HG03280 (cell line): ENCODE measurements at regions not wholly inside any gene's neighbourhood (a gene's known extent, or its start where the extent isn't known, plus 50 kb on each side); places are given as distances from the start of the nearest gene placed in this dataset.
"Not testable (repeated sequence)": the region's sequence is repeated elsewhere in the genome, so short reads cannot be mapped to it uniquely, and the experiment has no call there.

Experiments used
- ATAC-seq: cut with Tn5 transposase; IDR thresholded peaks from one replicate; pipeline ENCODE4 v1.9.1; 2021; ENCODE audit warnings: mild to moderate bottlenecking, moderate library complexity; ENCODE audit not compliant: unreplicated experiment

DNA sequence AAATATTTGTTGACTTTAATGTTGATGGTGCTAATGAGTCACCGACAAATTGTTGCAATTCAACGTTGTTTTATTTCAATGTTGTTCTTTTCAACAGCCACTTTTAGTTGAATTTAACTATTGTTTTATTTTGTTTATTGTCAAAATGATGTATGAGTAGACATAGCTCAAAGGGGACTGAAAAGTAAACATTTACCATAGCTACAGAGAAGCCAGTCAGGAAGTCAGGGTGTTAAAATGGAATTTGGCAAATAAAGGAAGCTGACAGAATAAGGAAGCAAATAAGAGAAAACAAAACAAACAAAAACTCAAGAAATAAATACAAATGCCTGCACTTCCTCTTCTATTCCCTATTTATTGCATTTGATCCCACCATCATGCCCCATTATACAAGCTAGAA, 648.4 kb upstream of the HTR2C start:
- no peak for ATAC-seq

DNA sequence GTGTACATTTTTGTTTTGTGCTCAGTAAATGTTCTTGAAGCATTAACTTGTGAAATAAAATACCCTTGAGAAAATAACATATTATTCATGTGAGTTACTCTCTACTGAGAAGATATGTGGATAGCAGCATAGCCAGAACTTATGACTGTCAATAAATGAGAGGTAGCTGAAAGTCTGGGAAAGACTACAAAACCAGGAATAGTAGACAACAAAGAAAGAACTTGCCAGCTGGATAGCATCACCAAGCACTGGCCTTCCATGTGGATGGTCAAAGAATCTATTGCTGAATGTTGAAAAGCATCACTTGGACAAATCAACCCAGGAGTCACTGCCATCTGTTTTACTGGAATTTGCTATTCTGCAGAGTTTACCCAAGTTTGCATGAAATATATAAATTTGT, 650.0 kb upstream of the HTR2C start:
- no peak for ATAC-seq

DNA sequence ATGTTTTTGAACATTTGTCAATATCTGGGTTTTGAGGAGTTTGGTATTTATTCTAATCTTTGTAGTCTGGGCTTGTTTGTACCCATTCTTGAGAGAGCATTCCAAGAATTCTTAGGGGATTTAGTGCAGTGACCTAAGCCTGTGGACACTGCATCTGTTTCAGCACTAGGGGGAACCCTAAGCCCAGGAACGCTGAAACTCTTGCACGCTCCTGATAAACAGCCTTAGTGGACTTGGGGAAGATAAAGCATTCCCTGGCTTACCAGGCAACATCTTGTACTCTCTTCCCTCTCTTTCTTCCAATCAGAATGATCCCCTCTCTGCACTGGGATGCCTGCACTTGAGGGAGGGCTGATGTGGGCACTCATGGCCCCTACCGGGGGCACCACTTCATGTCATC, 654.9 kb upstream of the HTR2C start:
- no peak for ATAC-seq

DNA sequence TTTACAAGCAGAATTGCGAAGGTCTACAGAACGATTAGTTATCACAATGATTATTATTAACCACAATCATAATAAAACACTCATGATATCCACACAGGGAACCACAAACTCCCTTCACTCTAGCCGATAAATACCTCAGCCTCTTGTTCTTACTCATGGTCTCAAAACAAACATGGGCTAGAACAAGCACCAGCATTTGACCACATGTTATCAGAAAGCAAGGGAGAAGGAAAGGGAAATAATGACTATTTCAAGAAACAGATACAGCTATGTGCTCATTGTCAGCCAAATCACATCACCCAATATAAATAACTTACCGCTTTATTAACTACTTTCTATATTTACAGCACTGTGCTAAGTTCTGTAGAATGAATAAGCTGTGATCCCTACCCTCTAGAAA, 663.2 kb upstream of the HTR2C start:
- ATAC-seq = no peak

DNA sequence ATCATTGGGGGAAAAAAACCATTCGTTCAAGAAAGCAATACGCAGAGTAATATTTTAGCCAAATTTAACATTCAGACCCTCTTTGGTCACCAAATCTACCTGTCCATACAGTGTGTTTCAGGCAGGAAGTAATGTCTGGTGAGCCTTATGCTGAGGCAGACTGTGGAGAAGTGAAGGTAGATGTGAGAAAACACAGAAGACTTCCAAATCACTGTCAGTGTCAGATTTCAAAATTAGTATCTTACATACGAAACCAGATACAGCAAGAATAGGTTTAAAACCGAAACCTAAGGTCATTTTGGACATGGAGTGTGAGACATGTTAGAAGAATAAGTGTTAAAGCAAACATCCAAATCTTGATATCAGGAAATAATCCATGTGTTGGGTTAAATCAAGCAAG, 664.5 kb upstream of the HTR2C start:
- no peak for ATAC-seq

DNA sequence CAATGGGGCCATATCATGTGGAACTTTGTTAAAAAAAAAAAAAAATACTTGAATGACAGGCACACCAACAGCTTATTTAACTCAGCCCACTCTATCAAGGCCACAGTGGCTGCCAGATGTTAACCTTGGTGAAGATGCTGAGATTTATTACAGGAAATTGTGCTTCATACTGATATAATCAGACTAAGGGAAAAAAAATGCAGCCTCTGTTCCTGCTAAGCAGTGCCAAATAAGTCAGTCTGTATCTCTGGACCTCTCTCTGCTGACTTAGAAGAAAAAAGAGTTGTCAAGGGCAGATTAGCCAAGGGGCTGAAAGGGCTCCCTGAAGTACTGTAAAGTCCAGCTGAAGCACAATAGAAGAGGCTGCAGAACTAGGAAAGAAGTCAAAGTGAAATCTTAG, 677.7 kb upstream of the HTR2C start:
- no peak for ATAC-seq

DNA sequence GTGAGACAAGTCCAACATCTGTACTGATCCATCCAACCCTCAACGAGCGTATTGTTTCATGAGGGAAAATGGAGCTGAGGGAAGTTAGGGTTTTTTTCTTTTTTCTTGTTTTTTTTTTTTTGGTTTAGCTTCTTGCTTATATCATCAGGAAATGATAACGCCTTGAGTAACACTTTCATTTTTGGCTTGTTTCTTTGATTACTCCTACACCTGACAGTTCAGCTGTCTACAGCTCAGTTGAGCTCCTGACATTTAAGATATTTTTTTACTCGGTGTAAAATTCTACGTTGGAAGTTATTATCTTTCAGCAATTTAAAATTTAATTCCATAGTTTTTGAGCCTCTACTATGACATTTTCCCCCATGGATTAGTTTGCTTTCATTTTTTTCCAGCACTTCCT, 691.0 kb upstream of the HTR2C start:
- no peak for ATAC-seq

DNA sequence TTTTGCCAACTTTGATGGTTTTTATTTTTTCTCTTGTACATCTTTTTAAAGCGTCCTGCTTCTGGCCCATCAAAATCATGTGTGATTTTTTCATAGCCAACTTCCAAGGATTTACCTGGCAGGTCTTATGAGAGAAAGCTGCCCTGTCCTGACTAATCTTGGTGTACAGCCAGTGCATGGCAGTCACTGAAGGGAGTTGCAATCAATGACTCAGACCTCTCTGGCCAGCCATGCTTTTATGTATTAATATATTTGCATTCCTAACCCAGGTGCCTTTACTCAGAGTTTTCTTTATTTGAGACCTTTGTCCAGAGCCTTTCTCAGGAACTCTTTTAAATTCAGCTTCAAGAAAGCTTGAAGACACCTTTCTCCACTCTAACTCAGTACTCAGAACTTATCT, 691.5 kb upstream of the HTR2C start:
- no peak for ATAC-seq

DNA sequence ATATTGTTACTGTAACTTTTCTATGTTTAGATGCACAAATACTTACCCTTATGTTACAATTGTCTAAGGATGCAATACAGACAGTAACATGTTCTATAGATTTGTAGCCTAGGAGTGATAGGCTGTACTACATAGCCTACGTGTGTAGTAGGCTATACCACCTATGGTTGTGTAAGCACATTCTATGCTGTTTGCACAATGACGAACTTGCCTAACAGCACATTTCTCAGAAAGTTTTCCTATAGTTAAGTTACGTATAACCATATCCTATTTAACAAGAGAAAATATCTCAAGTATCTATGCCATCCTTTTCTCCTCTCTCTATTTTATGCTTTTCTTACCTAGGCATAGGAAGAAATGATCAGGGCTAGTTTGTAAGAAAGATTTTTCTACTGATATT, 710.8 kb upstream of the HTR2C start:
- no peak for ATAC-seq

DNA sequence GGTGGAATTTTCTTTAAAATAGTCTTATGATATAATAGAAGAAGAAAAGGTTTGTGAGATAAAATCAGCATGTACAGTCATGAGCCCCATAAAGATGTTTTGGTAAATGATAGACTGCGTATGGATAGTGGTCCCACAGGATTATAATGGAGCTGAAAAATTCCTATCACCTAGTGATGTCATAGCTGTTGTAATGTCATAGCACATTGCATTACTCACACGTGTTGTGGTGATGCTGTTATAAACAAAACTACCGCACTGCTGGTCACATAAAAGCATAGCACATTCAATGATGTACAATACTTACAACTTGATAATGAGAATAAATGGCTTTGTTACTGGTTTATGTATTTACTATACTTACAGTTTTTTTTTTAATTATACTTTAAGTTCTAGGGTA, 715.2 kb upstream of the HTR2C start:
- ATAC-seq = no peak

DNA sequence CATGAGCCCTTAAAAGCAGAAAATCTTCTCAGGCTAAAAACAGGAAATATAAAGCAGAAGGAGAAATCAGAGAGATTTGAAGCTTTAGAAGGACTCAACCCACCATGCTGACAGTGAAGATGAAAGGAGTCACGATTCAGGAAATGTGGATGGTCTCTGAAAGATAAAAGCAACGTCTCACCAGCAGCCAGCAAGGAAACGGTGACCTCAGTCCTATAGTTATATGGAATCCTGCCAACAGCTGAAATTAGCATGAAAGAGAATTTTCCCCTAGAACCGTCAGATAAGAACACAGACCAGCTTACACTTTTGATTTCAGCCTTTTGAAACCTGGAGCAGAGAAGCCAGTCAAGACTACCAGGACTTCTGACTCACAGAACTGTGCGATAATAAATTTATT, 715.7 kb upstream of the HTR2C start:
- no peak for ATAC-seq

DNA sequence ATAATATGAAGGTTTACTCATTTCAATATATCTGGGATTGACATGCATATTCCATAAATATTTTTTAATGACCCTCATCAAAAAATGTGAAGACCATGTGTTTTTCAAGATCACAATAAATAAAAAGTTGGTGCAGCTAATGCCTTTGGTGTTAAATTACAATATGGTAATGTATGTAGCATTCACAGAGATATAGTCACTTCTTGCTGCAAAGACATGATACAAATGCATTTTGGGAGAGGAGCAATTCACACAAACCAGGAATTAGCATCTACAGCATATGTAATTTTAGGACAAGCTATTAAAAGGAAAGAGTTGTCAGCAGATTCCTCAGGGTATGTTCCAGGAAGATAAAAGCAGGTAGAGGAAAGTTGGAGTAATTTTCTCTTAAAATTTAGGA, 734.5 kb upstream of the HTR2C start:
- no peak for ATAC-seq

DNA sequence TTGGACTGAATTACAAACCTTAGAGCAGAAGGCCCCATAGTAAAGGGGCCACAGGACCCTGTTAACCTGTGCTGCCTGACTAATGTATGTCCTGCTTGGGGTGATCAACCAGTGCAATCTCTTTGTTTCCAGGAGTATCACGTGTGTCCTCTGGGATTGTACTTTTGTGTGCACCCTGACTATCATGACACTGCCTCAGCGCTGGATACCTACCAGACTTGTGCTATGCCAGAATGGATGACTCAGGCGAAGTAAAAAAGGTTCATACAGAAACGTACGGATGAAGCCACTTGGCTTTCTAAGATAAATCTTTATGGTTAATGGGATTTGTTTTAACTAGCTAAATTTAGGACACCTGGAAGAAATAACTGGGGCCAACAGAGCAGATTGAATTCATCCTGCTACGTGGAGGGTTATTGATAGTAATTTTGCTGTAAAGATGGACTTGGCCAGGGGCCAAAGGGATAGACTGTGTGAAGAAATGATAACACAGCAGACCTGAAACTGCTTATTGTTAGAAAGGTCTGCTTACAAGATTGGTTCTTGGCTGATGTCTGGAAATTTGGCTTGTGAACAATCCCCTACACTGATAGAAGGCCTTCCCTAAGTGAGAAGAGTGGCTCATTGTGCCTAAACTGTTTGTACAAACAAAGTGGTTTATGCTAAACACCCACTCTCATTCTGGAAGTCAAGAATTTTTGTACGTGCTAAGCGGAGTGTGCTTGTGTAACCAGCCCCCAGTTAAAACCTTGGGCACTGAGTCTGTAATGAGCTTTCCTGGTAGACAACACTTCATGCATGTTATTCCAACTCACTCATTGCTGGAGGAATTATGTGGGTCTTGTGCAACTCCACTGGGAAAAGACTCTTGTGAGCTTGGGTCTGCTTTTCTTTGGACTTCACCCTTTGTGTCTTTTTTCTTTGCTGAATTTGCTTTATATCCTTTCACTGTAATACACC, 750.5 kb upstream of the HTR2C start:
- no peak for ATAC-seq

DNA sequence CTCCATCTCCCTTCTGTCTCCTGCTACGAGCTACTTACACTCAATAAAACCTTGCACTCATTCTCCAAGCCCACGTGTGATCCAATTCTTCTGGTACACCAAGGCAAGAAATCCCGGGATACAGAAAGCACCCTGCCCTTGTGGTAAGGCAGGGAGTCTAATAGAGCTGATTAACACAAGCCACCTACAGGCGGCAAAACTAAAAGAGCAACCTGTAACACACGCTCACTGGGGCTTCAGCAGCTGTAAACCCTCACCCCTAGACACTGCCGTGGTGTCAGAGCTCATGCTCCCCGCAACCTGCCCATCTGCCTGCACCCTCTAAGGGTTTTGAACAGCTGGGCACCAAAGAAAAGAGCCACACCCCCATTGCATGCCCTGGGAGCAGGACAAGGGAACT, 755.4 kb upstream of the HTR2C start:
- no peak for ATAC-seq

DNA sequence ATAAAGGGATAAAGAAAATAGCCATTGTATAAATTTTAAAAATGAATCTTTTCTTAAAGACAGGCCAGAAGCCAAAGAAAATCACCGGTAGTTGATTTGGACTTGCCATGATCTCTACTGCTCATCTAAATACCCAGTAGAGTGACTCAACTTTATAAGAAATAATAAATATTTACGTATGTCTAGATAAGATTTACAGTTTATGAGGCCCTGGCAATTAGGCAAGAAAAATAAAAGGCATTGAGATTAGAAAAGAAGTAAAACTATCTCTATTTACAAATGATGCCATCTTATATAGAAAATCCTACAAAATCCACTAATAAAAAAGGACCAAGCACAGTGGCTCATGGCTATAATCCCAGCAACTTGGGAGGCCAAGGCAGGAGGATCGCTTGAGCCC, 765.5 kb upstream of the HTR2C start:
- ATAC-seq = no peak

DNA sequence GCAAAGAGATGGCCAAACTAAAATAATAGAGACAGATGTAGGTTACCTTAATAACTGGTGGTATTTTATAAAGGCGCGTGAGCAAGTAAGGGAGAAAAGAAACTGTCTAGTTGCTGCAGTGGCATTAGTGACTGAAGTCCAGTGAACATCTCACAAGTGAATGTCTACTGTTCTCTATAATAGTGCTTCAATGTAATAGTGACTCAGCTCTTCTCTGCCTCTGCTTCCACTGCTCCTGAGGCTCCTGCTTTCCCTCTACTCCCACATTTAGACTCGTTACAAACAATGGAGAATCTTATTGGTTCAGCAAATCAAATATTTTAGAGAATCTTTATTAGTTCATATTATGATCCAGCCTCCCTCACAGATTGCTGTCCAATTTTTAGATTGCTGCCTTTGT, 779.1 kb upstream of the HTR2C start:
- ATAC-seq = no peak

DNA sequence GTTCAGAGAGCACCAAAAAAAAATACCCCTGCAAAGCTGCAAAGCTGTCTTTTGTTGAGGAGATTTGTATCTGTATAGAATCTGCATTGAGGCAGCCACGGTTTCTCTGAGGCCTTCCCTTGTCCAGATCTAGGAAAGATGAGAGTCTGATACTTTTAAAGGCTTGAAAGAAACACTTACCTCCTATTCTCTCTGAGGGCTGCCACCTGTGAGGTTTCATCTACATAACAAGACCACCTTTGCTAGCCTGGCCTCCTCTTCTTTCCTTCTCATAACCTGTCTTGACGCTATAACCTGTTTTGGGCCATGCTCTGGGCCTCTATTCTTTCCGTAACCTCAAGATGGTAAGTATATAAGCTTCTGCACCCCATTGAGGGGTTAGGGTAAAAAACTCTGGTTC, 779.6 kb upstream of the HTR2C start:
- ATAC-seq = no peak

DNA sequence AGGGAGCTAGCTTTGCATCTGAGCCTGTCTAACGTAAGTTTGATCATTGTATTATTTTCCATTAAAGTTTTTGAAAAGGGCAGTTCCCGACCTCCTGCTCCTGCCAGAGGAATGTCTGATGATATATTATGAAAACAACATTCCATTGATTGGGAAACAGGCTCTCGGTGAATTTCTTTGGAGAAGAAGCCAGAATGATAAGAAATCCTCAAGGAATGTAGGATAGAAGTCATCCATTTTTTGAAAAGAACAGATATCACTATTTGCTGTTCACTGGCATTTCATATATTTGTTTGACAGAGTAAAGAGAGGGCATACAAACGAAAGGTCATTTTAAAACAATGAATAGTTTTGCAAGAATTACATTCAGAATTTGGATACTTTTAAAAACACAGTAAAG, 781.0 kb upstream of the HTR2C start:
- no peak for ATAC-seq

DNA sequence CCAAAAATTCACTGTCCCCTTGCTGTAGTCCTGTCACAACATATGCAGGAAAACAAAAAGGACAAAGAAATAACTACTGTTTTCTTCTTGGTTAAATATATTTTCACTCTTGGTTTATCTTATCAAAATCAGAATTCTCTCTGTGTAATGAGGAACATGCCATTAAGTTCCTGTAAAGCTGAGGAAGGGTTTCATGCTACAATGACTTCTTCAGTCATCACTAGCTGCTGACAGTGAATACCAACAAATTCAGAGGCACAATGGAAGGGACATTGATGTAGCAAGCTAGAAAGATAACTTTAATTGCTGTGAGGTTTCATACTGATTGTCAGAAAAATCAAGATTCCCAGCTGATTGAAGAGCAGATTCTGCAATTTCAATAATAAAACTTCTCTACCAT, 782.9 kb upstream of the HTR2C start:
- no peak for ATAC-seq

DNA sequence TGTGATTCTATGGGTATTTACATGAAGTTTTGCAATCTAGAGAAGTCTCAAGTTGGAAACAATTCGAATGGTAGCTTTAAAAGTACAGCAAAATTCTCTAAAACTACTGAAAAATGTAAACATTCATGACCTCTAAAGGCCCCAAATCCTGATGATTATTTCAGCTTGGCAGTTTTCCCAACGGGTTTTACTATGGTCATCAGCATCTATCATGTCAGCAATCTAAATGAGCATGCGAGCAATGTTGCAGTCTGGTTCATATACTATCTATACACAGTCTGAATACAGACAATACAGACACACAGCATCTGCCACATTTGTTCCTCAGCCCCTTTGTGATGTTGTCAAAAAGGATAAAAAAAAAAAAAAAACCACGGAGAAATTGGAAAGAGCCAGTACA, 790.3 kb upstream of the HTR2C start:
- no peak for ATAC-seq

DNA sequence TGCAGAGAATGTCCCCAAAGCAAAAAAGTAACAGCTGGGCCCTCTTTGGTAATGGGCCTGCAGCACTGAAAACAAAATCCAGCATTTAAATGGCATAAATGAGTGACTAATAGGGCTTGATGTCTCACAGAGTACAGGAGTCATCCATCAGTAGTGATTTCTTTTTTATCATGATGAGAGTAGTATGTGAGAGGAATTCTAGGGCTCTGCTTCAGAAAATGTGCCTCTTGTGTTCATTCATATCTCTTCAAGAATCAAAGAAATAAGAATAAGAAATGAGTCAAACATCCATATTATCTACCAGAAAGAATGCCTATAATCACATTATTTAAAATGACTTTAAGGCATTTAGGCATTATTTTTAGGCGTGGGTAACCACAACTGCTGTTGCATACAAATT, 792.9 kb upstream of the HTR2C start:
- no peak for ATAC-seq

DNA sequence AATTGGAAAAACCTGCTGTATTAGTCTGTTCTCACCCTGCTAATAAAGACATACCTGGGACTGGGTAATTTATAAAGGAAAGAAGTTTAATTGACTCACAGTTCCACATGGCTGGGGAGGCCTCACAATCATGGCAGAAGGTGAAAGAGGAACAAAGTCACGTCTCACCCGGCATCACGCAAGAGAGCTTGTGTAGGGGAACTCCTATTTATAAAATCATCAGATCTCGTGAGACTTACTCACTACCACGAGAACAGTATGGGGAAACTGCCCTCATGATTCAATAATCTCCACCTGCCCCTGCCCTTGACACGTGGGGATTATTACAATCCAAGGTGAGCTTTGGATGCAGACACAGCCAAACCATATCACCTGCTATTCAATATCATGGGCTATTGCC, 799.1 kb upstream of the HTR2C start:
- ATAC-seq = not testable (repeated sequence)

DNA sequence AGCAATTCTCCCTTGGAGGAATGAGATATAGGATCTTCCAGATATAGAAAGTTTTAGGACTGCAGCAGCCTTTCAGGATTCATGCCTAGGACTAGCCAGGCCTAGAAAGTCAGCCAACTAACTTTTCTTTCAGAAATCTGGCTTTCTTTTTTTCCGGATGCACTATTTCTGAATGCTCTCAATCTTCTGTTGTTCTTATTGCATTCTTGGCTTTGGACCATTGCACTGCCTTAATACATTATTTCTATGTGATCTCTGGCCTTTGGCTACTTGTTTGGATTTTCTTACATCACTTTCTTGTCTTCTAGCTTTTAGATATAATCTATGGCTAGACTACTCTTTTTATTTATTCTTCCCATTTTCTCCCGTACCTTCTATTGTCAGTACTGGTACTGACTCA, 813.1 kb upstream of the HTR2C start:
- no peak for ATAC-seq
